IPS-15b (cell line): ENCODE measurements at regions not wholly inside any gene's neighbourhood (a gene's known extent, or its start where the extent isn't known, plus 50 kb on each side); places are given as distances from the start of the nearest gene placed in this dataset.

Experiments used
- H3K27me3 ChIP-seq: one replicate; pipeline ENCODE4 v1.6.1; 2013; ENCODE audit warnings: low read length; ENCODE audit not compliant: control insufficient read depth, insufficient read depth
- H3K36me3 ChIP-seq: one replicate; pipeline ENCODE4 v1.6.1; 2013; ENCODE audit warnings: low read length; ENCODE audit not compliant: control insufficient read depth, insufficient read depth
- H3K4me1 ChIP-seq: one replicate; pipeline ENCODE4 v1.6.1; 2013; ENCODE audit warnings: mild to moderate bottlenecking, low read length; ENCODE audit not compliant: control insufficient read depth, insufficient read depth
- H3K4me3 ChIP-seq: one replicate; pipeline ENCODE4 v1.5.1; 2013; ENCODE audit warnings: low read depth, low read length
- H3K9ac ChIP-seq: one replicate; pipeline ENCODE4 v1.6.1; 2013; ENCODE audit warnings: low read depth, mild to moderate bottlenecking, low read length
- H3K9me3 ChIP-seq: one replicate; pipeline ENCODE4 v1.6.1; 2013; ENCODE audit warnings: mild to moderate bottlenecking, low read length; ENCODE audit not compliant: control insufficient read depth, insufficient read depth

- no peak overlapping the region for H3K9ac ChIP-seq
- H3K9me3 ChIP-seq, result no peaks in the 10 kb centered on the region
- H3K36me3 ChIP-seq, result no peaks in the 10 kb centered on the region
- H3K27me3 ChIP-seq, result peaks cover 3% of the 10 kb centered on the region
- H3K4me1 ChIP-seq, result peaks cover 6% of the 10 kb centered on the region
- H3K4me3 ChIP-seq, result no peak overlapping the region
Observed at GRCh38 chr13:40186626-40187323, 479.7 kb downstream of the FOXO1 start.

GRCh38 chr13:40187324-40187795, 479.1 kb downstream of the FOXO1 start:
- Histone ChIP-seq H3K4me1 (peaks cover 6% of the 10 kb centered on the region), H3K9me3 (no peaks in the 10 kb centered on the region), H3K36me3 (no peaks in the 10 kb centered on the region), H3K4me3 (no peak overlapping the region), H3K9ac (no peak overlapping the region), H3K27me3 (peaks cover 3% of the 10 kb centered on the region)

GRCh38 chr13:40187841-40188591, 478.4 kb downstream of the FOXO1 start:
- no peak overlapping the region for H3K9ac ChIP-seq
- H3K4me1 ChIP-seq, result peaks cover 6% of the 10 kb centered on the region
- peaks cover 3% of the 10 kb centered on the region for H3K27me3 ChIP-seq
- no peak overlapping the region for H3K4me3 ChIP-seq
- no peaks in the 10 kb centered on the region for H3K36me3 ChIP-seq
- no peaks in the 10 kb centered on the region for H3K9me3 ChIP-seq

- Histone ChIP-seq H3K4me1 (peaks cover 6% of the 10 kb centered on the region), H3K27me3 (peaks cover 3% of the 10 kb centered on the region), H3K36me3 (no peaks in the 10 kb centered on the region), H3K4me3 (no peak overlapping the region), H3K9ac (no peak overlapping the region), H3K9me3 (no peaks in the 10 kb centered on the region)
Observed at GRCh38 chr13:40189426-40189825, 477.0 kb downstream of the FOXO1 start.

GRCh38 chr13:40189898-40190630, 476.4 kb downstream of the FOXO1 start:
- H3K9ac ChIP-seq, result no peak overlapping the region
- H3K9me3 ChIP-seq, result no peaks in the 10 kb centered on the region
- no peak overlapping the region for H3K4me3 ChIP-seq
- H3K27me3 ChIP-seq, result peaks cover 3% of the 10 kb centered on the region
- peaks cover 6% of the 10 kb centered on the region for H3K4me1 ChIP-seq
- H3K36me3 ChIP-seq, result no peaks in the 10 kb centered on the region

GRCh38 chr13:40190641-40191100, 475.8 kb downstream of the FOXO1 start:
- H3K36me3 ChIP-seq, result no peaks in the 10 kb centered on the region
- H3K4me1 ChIP-seq, result peaks cover 6% of the 10 kb centered on the region
- no peaks in the 10 kb centered on the region for H3K9me3 ChIP-seq
- H3K4me3 ChIP-seq, result no peak overlapping the region
- H3K9ac ChIP-seq, result no peak overlapping the region
- H3K27me3 ChIP-seq, result peaks cover 3% of the 10 kb centered on the region

GRCh38 chr13:40191186-40191980, 475.1 kb downstream of the FOXO1 start:
- peaks cover 6% of the 10 kb centered on the region for H3K4me1 ChIP-seq
- no peaks in the 10 kb centered on the region for H3K9me3 ChIP-seq
- no peaks in the 10 kb centered on the region for H3K36me3 ChIP-seq
- no peak overlapping the region for H3K9ac ChIP-seq
- no peak overlapping the region for H3K4me3 ChIP-seq
- H3K27me3 ChIP-seq, result peaks cover 3% of the 10 kb centered on the region

- Histone ChIP-seq H3K9me3 (no peaks in the 10 kb centered on the region), H3K9ac (no peak overlapping the region), H3K4me1 (peaks cover 6% of the 10 kb centered on the region), H3K36me3 (no peaks in the 10 kb centered on the region), H3K27me3 (peaks cover 3% of the 10 kb centered on the region), H3K4me3 (no peak overlapping the region)
Observed at GRCh38 chr13:40192452-40192851, 474.0 kb downstream of the FOXO1 start.

- Histone ChIP-seq H3K36me3 (no peaks in the 10 kb centered on the region), H3K9ac (no peak overlapping the region), H3K9me3 (no peaks in the 10 kb centered on the region), H3K4me1 (peaks cover 3% of the 10 kb centered on the region), H3K4me3 (no peak overlapping the region), H3K27me3 (peaks cover 3% of the 10 kb centered on the region)
Observed at GRCh38 chr13:40192858-40193257, 473.6 kb downstream of the FOXO1 start.

- Histone ChIP-seq H3K27me3 (peaks cover 3% of the 10 kb centered on the region), H3K4me3 (no peak overlapping the region), H3K9me3 (no peaks in the 10 kb centered on the region), H3K36me3 (no peaks in the 10 kb centered on the region), H3K4me1 (peaks cover 3% of the 10 kb centered on the region), H3K9ac (no peak overlapping the region)
Observed at GRCh38 chr13:40193286-40194223, 472.9 kb downstream of the FOXO1 start.
